Esophagus squamous epithelium (tissue), 5 donors: ENCODE measurements at regions not wholly inside any gene's neighbourhood (a gene's known extent, or its start where the extent isn't known, plus 50 kb on each side); places are given as distances from the start of the nearest gene placed in this dataset.

Source experiments
- DNase-seq: peaks from one replicate; lab custom pipeline; 2025; lab: John Stamatoyannopoulos, UW
- H3K27ac ChIP-seq, 4 donors: fragments of 200-600 bp; sonication (generic); one replicate each; pipeline ENCODE4 v1.5.1; 2016 to 2019; ENCODE audit warnings: mild to moderate bottlenecking in 1 of 4
- H3K27me3 ChIP-seq, 4 donors: fragments of 200-600 bp; sonication (generic); 1 replicate in 3 of 4; 2 replicates in 1 of 4; pipeline versions ENCODE4 v1.5.1 to v1.6.0; 2017 to 2021; ENCODE audit warnings: antibody characterized with exemption in 1 of 4
- H3K36me3 ChIP-seq, 3 donors: fragments of 200-600 bp; sonication (generic); one replicate each; pipeline ENCODE4 v1.5.1; 2016 to 2019
- H3K4me1 ChIP-seq, 3 donors: fragments of 200-600 bp; sonication (generic); one replicate each; pipeline ENCODE4 v1.5.1; 2017 to 2019
- H3K4me3 ChIP-seq, 4 donors: fragments of 200-600 bp; sonication (generic); 1 replicate in 3 of 4; 2 replicates in 1 of 4; pipeline ENCODE4 v1.5.1; 2016 to 2019; ENCODE audit warnings: mild to moderate bottlenecking in 2 of 4, moderate library complexity in 1 of 4
- H3K9me3 ChIP-seq, 3 donors: fragments of 200-600 bp; sonication (generic); one replicate each; pipeline ENCODE4 v1.5.1; 2016 to 2019
- CTCF ChIP-seq, 6 experiments: fragments of 450-650 bp in 4 of 6; fragments of 200-600 bp in 2 of 6; sonication (generic) in 2 of 6; IDR thresholded peaks; one replicate each; pipeline ENCODE4 v1.5.1; 2016 to 2019; ENCODE audit warnings: antibody characterized with exemption in 6 of 6, mild to moderate bottlenecking in 4 of 6, moderate library complexity in 4 of 6
- POLR2A ChIP-seq, 4 donors: fragments of 450-650 bp; IDR thresholded peaks; one replicate each; pipeline ENCODE4 v1.6.1; 2017; ENCODE audit warnings: antibody characterized with exemption in 4 of 4, mild to moderate bottlenecking in 4 of 4, moderate library complexity in 3 of 4
- WGBS, 2 donors: methylation state at CpG; one replicate each; pipeline ENCODE4 v1.1.5; 2018; 5-methylcytosine and 5-hydroxymethylcytosine counted together
- intact Hi-C: fragments of 100-400 bp; cut with DNase I; formaldehyde crosslinking; loops from one replicate; pipeline ENCODE4 v1.15.0; 2022
- donor health status: DM: yes; HTN: yes; CAD: no.

- WGBS, 2 donors = 45 to 77% methylated on average over 2 of the region's 2 CpGs
- DNase-seq = no peak
- Histone ChIP-seq H3K4me1 (no peaks in the 10 kb centered on the region), H3K4me3 (no peak overlapping the region), H3K27ac (no peak overlapping the region), H3K27me3 (no peaks in the 10 kb centered on the region), H3K9me3 (no peaks in the 10 kb centered on the region), H3K36me3 (no peaks in the 10 kb centered on the region)
- intact Hi-C loops = no loop called here
- TF ChIP-seq POLR2A (IDR thresholded peaks at IDR 0.05) (no peak), CTCF (IDR thresholded peaks at IDR 0.05) (no peak)
These were observed 206.2 kb downstream of the SLCO4C1 start for GRCh38 chr5:102089883-102090282.

- no peak for DNase-seq
- no peak overlapping the region for H3K27ac ChIP-seq
- no peak overlapping the region for H3K4me3 ChIP-seq
- H3K36me3 ChIP-seq = no peaks in the 10 kb centered on the region
- TF ChIP-seq POLR2A (IDR thresholded peaks at IDR 0.05) = no peak
- no peak for TF ChIP-seq CTCF (IDR thresholded peaks at IDR 0.05)
- H3K27me3 ChIP-seq = no peaks in the 10 kb centered on the region
- H3K9me3 ChIP-seq = no peaks in the 10 kb centered on the region
- intact Hi-C loops = no loop called here
- WGBS, 2 donors = 66 to 75% methylated on average over 2 of the region's 2 CpGs
- H3K4me1 ChIP-seq = no peaks in the 10 kb centered on the region
These were observed 208.2 kb downstream of the SLCO4C1 start for GRCh38 chr5:102087906-102088305.

GRCh38 chr5:102080288-102080687 lies 215.8 kb downstream of the SLCO4C1 start:
- intact Hi-C loops = no loop called here
- WGBS, 2 donors = 0 to 21% methylated on average over 1 of the region's 1 CpG
- H3K27me3 ChIP-seq = no peaks in the 10 kb centered on the region
- no peak overlapping the region for H3K27ac ChIP-seq
- H3K36me3 ChIP-seq = no peaks in the 10 kb centered on the region
- H3K4me1 ChIP-seq = no peaks in the 10 kb centered on the region
- H3K9me3 ChIP-seq = no peaks in the 10 kb centered on the region
- no peak overlapping the region for H3K4me3 ChIP-seq
- TF ChIP-seq POLR2A (IDR thresholded peaks at IDR 0.05) = no peak
- DNase-seq = no peak

- Histone ChIP-seq H3K4me1 (no peaks in the 10 kb centered on the region), H3K27ac (no peak overlapping the region), H3K36me3 (no peaks in the 10 kb centered on the region), H3K27me3 (no peaks in the 10 kb centered on the region), H3K9me3 (no peaks in the 10 kb centered on the region), H3K4me3 (no peak overlapping the region)
- intact Hi-C loops = no loop called here
- 78 to 87% methylated on average over 5 of the region's 5 CpGs for WGBS, 2 donors
- no peak for TF ChIP-seq POLR2A (IDR thresholded peaks at IDR 0.05)
- TF ChIP-seq CTCF (IDR thresholded peaks at IDR 0.05) = no peak
- DNase-seq = no peak
These were observed 218.2 kb downstream of the SLCO4C1 start for GRCh38 chr5:102077920-102078319.

- WGBS, 2 donors = 43 to 48% methylated on average over 3 of the region's 3 CpGs
- no peaks in the 10 kb centered on the region for H3K4me1 ChIP-seq
- no peaks in the 10 kb centered on the region for H3K9me3 ChIP-seq
- no peak for DNase-seq
- no peak overlapping the region for H3K4me3 ChIP-seq
- H3K36me3 ChIP-seq = no peaks in the 10 kb centered on the region
- no peak for TF ChIP-seq CTCF (IDR thresholded peaks at IDR 0.05)
- no peak for TF ChIP-seq POLR2A (IDR thresholded peaks at IDR 0.05)
- no peaks in the 10 kb centered on the region for H3K27me3 ChIP-seq
- H3K27ac ChIP-seq = no peak overlapping the region
- intact Hi-C loops = no loop called here
These were observed 226.1 kb downstream of the SLCO4C1 start for GRCh38 chr5:102069974-102070373.

- no peak for DNase-seq
- no peaks in the 10 kb centered on the region for H3K27me3 ChIP-seq
- intact Hi-C loops = no loop called here
- no peaks in the 10 kb centered on the region for H3K4me1 ChIP-seq
- WGBS, 2 donors = 36 to 46% methylated on average over 3 of the region's 3 CpGs
- no peak for TF ChIP-seq POLR2A (IDR thresholded peaks at IDR 0.05)
- TF ChIP-seq CTCF (IDR thresholded peaks at IDR 0.05) = no peak
- H3K36me3 ChIP-seq = no peaks in the 10 kb centered on the region
- no peak overlapping the region for H3K27ac ChIP-seq
- H3K4me3 ChIP-seq = no peak overlapping the region
- H3K9me3 ChIP-seq = no peaks in the 10 kb centered on the region
These were observed 227.2 kb downstream of the SLCO4C1 start for GRCh38 chr5:102068870-102069269.
